Hematopoietic multipotent progenitor cell treated with erythropoietin and hydrocortisone succinate and interleukin-3 and kit ligand, for 6 days (in vitro differentiated cells): ENCODE measurements at regions not wholly inside any gene's neighbourhood (a gene's known extent, or its start where the extent isn't known, plus 50 kb on each side); places are given as distances from the start of the nearest gene placed in this dataset.
"Not testable (repeated sequence)": the region's sequence is repeated elsewhere in the genome, so short reads cannot be mapped to it uniquely, and the experiment has no call there.

Source experiments
- DNase-seq: peaks from one replicate; pipeline ENCODE4 v3.0.0-alpha.2; 2015

- no peak for DNase-seq
Observed at GRCh38 chr3:187533797-187534196, 136.4 kb downstream of the SST start.

- no peak for DNase-seq
Observed at GRCh38 chr3:187531831-187532230, 138.4 kb downstream of the SST start.

- DNase-seq: no peak
Observed at GRCh38 chr3:187522890-187523289, 147.3 kb downstream of the SST start.

GRCh38 chr3:187522293-187522692, 147.9 kb downstream of the SST start:
- DNase-seq: peak; percentile 87

GRCh38 chr3:187521546-187521945, 148.6 kb downstream of the SST start:
- peak; percentile 8 for DNase-seq

GRCh38 chr3:187520027-187520945, 149.9 kb downstream of the SST start:
- DNase-seq: peak; percentile 5

- no peak for DNase-seq
Observed at GRCh38 chr3:187519428-187519890, 150.7 kb downstream of the SST start.

GRCh38 chr3:187518616-187519015, 150.4 kb downstream of the RTP4 start:
- no peak for DNase-seq

- no peak for DNase-seq
Observed at GRCh38 chr3:187518207-187518606, 150.0 kb downstream of the RTP4 start.

GRCh38 chr3:187516446-187517185, 148.4 kb downstream of the RTP4 start:
- DNase-seq: no peak

GRCh38 chr3:187507905-187508304, 139.7 kb downstream of the RTP4 start:
- no peak for DNase-seq

- no peak for DNase-seq
Observed at GRCh38 chr3:187507266-187507665, 139.1 kb downstream of the RTP4 start.

GRCh38 chr3:187504435-187504834, 136.2 kb downstream of the RTP4 start:
- DNase-seq: no peak

- no peak for DNase-seq
Observed at GRCh38 chr3:187498211-187498724, 130.1 kb downstream of the RTP4 start.

- no peak for DNase-seq
Observed at GRCh38 chr3:187497052-187497451, 128.9 kb downstream of the RTP4 start.

GRCh38 chr3:187494056-187494455, 125.9 kb downstream of the RTP4 start:
- DNase-seq: not testable (repeated sequence)

- no peak for DNase-seq
Observed at GRCh38 chr3:187491371-187491770, 123.2 kb downstream of the RTP4 start.

- DNase-seq: no peak
Observed at GRCh38 chr3:187490366-187490765, 122.2 kb downstream of the RTP4 start.

GRCh38 chr3:187484547-187485295, 116.5 kb downstream of the RTP4 start:
- DNase-seq: no peak

GRCh38 chr3:187481426-187481825, 113.2 kb downstream of the RTP4 start:
- DNase-seq: no peak

- DNase-seq: not testable (repeated sequence)
Observed at GRCh38 chr3:187475613-187476012, 107.4 kb downstream of the RTP4 start.

GRCh38 chr3:187473778-187474406, 105.7 kb downstream of the RTP4 start:
- DNase-seq: peak; percentile 21
